Fibroblast of peridontal ligament (primary cell): ENCODE measurements at regions not wholly inside any gene's neighbourhood (a gene's known extent, or its start where the extent isn't known, plus 50 kb on each side); places are given as distances from the start of the nearest gene placed in this dataset.
"Not testable (repeated sequence)": the region's sequence is repeated elsewhere in the genome, so short reads cannot be mapped to it uniquely, and the experiment has no call there.

ENCODE experiments used
- DNase-seq: peaks from one replicate; pipeline ENCODE4 v3.0.0-alpha.2; 2010; ENCODE audit errors: extremely low read depth

DNA sequence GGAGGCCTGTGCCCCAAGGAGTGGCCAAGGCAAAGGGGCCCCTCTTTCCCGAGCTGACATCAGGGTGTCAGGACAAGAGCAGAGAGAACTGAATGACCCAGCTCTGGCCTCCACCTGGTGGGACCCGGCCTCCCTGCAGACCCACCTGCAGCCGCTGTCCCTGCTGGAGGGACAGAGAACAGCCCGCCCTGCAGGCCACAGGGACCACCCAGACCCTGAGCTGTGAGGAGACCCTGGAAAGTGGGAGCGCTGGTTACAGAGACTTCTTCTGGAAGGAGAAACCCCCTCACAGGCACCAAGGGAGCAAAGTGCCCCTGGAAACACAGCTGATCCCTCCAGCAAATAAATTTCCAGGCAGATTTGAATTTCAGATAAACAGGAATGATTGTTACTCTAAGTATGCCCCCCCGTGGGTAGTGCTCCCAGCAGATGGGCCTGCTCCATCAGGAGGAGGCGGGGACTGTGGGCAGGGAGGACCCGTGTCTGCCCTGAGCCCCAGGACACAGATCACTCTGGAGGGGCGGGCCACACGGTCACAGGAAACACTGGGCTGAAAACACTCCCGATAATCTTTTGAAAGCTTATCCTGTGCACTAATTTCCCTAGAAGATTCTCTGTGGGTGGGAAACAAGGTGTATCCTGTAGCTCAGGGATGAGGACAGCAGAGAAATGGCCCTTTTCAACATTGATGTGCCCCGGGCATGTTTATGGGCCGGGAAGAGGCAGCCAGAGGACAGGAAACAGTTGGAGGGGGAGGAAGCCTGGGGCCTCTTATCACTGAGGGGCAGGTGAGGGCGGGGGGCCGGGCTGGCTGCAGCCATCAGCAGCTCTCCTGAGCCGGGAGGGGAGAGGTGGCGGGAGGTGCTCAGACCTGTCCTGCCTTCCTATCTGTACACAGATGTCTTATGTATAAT, 276.0 kb downstream of the ADGRD1 start:
- no peak for DNase-seq

DNA sequence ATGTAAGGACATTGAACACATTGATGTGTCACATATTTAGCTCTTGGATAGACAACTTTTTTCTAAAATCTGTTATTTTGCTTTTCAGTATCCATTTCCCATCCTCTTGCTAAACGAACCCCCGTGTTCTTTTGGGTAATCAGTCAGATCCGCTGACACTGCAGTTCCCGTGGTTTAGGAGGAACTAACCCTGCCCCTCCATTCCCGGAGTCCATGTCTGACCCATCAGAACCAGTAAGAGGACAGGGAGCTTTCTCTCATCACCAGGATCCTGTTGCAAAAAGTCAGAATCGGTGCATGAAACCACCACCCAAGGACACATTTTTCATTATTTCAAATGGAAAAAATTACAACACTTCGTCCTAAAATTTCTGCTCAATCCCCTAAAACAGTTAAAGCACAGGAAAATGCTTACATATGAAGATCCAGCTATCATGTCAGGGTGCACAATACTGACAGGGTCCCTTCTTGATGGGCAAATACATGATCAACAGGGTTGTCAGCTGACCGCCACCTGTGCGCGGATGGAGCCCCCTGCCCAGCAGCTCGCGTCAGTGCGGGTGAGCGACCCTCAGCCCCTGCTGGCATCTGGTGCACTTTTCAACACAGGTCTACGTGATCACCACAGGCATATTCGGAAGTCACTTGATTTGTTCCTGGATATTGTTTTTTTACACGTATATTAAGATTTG, 276.8 kb downstream of the ADGRD1 start:
- no peak for DNase-seq

DNA sequence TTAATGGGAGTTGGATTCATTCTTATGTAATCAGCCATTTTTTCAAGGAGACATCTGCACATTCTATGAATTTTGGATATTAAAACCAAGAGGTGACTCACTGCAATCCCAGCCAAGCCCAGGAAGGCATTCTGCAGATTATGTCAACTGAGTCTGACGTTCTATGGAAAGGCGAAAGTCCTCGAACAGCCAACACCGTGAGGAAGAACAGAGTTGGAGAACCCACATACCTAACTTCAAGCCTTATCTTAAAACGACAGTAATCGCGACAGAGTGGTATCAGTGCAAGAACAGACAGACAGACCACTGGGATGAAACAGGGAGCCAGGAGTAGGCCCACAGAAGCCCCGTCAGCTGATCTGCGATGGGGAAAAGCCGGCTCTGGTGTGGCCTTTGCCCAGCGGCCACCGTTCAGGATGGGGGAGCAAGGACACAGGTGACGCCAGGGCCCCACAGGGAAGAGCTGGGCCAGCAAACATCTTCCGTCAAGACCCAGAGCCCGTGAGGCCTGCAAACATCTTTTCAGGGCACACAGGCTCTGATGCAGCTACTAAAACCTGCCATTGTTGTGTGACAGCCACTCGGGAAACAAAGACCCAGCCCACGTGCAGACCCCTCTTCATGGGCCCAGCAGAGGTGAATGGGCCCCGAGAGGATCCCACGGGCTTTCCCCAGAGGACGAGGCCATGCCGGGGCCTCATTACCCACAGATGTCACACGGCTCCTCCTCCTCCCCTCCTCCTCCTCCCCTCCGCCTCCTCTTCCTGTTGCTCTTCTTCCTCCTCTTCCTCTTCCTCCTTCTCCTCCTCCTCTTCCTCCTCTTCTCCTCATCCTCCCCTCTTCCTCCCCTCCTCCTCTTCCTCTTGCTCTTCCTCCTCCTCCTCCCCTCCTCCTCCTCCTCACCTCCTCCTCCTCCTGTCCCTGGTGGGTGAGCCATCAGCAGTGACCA, 277.6 kb downstream of the ADGRD1 start:
- DNase-seq: no peak

DNA sequence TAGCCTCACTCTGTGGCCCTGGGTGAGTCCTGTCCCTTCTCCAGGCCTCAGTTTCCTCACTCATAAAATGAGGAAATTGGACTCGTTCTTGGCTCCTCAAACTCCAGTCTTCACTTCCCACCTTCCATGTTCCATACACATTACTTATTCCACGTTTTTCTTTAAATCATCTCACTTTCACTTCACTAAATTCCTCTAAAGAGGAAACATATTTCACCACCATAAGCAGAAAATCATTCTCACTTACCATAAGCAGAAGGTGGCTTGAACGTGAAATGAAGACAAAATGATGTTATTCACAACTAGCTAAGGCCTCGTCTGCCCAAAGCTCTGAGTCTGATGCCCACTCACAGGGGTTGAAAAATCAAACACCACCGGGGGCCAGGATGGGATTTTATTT, 278.3 kb downstream of the ADGRD1 start:
- no peak for DNase-seq

DNA sequence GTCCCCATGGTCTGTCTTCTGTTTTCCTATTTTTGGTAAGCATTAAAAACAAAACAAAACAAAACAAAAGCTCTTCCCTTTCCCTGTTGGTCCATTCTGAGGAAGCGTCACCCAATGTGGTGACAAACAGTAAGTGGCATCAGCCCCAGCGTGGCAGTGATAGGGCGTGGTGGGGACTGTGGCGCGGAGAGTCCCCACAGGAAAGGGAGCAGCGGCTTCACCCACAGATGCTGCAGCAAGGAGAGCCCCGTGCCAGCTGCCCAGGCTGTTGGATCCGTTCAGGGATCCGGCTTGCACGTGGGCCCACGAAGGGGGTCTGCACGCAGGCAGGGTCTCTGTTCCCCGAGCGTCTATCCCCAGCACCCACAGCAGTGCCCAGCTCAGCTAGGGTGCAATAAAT, 279.2 kb downstream of the ADGRD1 start:
- DNase-seq: not testable (repeated sequence)

DNA sequence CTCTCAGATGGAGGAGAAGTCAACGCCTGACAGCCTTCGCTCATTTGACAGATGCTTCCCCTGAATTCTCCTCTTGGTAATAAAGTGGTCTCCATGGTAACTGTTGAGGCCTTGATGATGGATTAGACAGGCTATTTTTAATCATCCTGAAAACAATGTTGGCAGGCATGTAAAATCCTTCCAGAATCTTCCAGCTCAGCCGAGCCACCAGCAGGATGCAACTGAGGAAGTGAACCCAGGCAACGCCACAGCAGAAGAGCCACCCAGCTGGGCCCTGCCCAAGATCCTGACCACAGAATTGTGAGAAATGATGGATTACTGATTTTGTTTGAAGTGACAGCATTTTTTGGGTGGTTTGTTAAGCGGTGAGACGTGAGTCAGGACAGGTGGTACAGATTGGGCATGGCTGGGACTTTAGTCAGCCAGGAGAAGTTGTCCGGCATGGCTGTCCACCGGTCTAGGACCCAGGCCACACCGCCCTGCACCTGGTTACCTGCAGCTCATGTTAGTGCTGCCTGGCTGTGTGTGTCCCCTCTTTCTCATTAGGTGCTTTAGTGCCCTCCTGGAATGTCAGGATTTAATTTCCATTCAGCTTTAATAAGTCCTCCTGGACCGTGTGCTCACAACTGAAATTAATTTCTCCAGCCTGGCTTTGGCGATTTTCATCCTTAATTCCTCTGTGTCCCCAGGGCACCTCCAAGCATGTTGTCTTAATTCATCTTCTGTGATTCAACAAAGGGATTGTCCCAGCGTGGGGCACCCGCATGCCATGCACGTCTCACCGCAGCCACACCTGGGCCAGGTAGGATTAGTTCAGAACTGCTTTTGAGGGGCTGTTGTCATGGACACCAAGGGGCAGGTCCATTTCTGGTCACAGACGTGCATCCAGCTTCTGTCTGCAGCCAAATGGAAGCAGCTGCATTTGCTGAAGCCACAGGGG, 280.4 kb downstream of the ADGRD1 start:
- DNase-seq: not testable (repeated sequence)

DNA sequence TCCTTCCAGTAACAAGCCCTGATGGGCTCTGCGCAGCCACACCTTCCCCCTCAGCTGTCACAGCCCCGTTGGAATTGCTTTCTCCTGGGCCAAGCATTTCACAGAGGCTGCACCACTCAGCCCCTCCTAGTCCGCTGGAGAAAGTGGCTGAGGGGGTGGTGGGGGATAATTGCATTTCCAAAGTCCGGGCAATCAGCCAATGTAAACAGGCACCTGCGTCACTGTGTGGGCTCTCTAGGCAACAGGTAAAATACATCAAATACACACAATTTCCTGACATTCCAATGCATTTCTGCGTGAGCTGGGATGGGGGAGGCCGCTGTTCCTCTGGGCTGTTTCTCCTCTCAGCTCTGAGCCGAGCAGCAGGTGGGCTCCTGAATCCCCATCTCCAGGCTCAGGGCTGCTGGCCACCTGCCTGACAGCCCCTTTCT, 281.1 kb downstream of the ADGRD1 start:
- not testable (repeated sequence) for DNase-seq

DNA sequence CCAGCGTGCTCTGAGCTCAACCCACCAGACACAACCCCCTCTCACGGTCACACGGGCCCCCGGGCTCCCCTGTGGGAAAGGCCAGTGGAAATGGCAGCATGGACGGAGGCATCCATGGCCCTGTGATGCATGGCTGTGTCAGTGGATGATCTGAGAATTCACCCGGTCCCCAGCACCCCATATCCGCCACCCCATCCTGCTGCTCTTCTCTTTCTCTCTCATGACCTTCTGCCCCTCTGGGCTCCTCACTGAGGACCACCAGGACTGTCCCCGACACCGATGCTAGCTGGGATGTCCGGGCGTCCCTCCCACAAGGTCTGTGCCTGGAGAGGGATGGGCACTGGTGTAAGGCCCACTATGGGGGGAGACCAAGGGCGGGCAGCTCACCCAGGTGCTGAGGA, 282.2 kb downstream of the ADGRD1 start:
- DNase-seq: no peak

DNA sequence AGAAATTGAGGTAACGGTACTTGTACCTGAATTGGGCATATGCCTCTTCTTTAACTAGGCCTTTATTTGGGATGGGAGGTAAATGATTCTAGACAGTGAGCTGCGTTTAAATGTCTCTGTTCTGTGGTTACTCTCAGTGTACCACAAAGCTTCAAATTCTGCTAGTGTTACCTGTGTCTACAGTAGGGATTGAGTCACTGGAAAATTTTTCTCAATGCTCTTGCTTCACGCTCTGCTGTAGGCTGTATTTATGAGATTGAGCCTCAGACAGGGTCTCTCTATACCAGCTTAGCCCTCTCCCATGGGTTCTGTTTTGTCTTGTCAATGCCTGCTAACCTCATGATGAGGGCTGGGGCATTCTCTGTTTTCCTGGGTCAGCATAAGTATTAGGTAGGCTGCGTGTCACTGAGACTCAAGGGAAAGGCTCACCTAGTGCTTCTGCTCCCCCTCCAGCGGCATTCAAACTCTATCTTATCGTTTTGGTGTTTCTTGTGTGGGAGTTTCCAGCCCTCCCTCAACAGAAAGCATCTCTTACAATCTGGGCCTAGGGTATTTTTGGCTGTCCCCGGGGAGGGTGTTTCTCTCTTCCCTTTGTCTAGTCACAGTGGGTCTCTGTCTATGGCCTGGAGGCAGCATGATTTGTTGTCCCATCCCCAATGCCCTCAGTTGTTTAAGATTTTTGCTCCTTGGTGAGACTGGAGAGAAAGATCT, 285.8 kb downstream of the ADGRD1 start:
- DNase-seq: no peak

DNA sequence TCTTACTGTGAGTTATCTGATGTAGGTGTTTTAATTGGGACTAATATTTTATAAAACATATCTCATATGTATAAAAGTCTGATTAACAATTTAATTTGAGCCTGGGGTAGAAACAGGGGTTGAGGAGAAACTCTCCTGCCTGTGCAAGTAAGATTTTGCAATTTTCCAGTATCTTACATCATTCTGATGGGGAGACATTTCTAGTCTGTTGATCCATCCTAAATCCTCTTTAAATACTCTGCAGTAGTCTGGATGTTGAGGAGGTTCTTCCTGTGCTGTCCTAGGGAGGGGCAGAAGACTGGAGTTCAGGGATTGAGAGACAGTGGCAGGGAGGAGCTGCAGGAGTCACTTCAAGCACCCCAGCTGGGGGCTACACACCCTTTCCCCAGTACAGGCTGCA, 287.8 kb downstream of the ADGRD1 start:
- no peak for DNase-seq

DNA sequence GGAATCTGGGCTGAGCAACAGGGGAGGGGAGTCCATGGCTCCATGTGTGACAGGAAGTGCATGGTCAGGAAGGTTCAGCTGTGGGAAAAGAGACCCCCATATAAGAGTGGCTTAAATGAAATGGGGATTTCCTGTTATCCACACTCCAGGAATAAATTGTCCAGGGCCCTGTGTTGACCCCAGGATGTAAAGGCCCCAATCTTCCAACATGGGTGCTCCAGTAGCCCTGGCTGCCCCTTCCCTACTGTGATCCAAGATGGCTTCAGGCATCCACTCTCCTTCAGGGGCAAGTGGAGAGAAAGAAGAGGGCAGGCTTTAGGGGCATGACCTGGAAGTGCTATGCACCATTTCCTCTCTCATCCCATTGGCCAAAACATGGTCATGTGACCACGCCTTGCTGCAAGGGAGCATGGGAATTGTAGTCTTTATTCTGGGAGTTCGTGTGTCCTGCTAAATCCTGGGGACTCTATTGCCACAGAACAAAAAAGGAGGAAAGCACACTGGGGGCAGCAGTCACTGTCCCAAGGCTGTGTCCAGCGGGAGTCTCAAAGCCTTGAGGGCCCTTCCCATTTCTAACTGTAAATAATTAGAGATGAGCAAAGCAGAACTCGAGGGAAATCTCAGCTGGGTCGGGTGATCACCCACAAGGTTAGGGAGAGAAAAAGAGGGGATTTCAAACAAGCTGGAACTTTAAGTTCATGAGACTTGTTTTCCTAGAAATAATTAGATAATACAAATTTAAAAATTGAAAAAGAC, 289.2 kb downstream of the ADGRD1 start:
- DNase-seq: no peak

DNA sequence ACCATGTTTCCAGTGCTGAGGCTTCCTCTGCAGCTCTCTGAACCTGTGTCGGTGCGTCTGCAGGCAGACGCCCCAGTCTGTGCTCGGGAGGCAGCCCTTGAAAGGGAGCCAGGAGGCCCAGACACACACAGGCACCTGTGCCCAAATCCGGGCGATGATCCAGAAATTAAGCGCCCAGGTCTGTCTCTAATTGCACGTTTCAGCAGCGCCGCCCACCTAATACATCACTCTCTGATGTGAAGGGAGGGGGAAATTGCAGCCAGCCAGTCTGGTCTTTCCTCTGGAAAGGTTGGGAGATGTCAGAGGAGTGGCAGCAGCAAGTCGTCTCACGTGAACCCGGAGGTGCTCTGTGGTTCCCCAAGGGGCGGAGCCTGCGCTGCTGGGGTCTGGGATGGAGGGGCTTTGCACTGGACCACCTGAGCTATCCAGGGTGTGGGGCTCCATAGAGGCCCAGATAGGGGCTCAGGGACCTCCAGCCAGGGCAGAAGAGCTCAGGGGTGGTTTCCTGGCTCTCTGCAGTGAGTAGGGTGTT, 290.5 kb downstream of the ADGRD1 start:
- not testable (repeated sequence) for DNase-seq

DNA sequence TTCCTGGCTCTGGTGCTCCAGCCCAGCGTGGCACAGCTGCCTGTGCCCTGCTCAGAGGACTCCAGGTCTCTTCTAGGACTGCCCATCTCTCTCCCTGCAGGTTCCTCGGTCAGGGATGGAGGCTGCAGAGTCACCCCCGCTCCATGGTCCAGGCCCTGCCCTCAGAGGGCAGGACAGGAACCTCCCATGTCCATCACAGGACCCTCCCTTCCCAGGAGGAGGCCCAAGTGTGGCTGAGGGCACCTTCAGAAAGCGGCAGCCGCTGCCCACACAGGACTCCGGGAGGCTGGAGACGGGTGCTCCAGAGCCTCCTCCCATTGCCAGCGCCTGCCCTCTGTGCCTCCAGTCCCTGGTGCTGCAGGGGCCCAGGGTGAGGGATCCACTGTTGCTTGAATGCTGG, 291.5 kb downstream of the ADGRD1 start:
- DNase-seq: not testable (repeated sequence)

DNA sequence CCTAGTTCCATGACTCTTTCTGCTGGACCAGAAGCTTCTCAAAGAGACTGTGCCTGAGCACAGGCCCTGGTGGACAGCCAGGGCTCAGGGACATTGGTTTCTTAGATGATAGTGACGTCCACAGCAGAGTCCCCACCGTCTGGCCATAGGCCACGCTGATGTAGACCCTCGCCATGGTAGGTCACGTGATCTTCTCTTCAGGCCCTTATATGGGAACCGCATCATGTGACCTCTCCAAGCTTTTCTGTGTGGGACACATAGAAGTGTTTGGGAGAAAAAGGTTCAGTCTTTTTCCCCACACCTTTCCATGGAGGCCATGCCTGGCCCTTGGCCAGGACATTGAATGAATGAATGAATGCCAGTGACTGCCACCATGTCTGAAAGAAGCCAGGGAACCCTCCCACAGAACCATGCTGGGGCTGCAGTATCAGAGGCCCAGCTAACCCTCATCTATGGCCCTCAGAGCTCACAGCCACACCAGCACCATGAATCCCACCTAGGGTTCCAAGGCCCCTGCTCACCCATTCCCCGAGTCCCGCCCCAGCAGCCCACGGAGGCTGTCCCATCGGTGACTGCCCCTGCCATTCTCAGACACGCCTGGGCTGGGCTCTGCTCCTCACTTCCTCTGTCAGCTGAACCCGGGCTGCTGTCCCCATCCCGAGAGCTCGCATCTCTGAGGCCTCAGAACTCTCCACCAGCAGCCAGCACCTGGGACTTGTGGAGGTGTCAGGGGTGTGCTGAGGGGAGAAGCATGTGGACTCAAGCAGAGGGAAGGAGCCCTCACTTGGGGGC, 292.1 kb downstream of the ADGRD1 start:
- no peak for DNase-seq

DNA sequence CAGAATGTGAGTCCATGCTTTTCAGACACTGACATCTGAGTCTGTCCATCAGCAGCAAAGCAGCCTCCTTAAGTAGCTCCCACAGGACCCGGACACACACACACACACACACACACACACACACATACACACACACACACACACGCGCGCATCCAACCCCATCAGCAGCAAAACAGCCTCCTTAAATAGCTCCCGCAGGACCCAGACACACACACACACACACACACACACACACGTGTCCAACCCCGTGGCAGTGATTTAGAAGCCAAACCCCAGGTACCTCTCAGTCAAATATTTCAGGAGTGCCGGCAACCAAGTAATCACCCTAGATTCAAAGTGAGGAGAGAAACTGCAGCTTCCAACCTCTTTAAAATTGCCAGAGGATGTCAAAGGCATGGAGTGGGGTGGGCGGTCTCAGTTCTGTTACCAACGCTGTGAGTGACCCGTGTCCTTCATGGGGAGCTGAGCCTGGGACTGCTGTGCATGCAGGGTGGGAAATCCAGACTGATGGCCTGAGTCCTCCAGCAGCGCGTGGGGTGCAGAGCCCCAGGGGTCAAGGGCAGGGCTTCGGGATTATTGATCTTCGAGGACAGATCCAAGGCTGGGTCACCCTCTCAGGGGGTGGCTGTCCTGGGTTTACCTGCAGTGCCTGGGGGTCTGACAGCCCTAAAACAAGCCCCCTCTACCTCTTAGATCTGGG, 293.5 kb downstream of the ADGRD1 start:
- not testable (repeated sequence) for DNase-seq

DNA sequence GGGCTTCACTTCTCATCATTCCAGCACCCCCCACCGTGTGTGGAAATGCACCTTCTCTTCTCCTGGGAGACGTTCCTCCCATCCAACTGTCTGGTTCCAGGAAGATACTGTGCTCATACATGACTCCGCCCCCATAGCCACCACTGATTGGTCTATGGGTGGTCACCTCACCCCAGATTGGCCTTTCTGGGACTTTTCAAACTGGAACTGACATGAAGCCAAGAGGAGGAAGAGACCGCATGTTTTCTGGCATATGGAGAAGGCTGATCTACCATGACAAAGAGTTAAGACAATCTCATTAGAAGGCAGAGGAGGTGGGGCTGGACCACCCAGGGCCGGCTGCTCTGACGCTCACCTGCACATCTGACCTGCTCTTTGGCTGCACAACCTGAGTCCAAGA, 294.2 kb downstream of the ADGRD1 start:
- not testable (repeated sequence) for DNase-seq

DNA sequence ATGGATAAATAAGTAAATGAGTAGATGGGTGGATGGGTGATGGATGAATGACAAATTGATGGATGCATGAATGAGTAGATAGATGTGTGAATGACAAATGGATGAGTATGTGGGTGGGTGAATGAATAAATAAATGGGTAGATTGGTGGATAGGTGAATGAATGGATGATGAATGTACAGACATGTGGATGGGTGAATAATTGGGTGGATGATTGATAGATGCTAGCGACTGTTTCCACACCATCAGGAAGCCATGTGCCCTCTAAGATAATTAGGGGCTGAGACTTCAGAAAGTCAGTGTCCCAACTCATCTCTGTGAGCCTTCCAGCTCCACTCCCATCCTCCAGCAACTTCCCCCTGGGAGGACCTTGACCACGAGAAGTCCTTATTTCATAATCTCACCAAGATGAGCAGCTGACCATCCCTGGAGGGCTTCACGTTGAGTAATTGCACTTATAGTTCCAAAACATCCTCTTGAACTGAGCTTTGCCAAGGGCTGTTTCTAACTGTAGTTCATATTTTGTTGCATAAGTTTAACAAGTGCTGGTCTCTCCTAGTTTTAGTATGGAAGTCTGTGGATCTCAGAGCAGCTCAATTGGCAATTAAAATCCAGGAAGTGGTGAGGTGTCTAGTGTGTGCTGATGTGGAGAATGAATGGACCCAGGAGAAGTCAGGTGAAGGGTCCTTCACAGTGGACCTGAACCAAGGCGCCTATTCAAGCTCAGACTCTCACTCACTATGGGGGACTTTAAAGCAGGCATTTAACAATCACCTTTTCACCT, 295.7 kb downstream of the ADGRD1 start:
- no peak for DNase-seq
